A549 (cell line): ENCODE measurements at regions not wholly inside any gene's neighbourhood (a gene's known extent, or its start where the extent isn't known, plus 50 kb on each side); places are given as distances from the start of the nearest gene placed in this dataset.

Source experiments
- ATAC-seq, 2 experiments: fragments of 200-7000 bp in 1 of 2; fragments of >200 bp in 1 of 2; cut with Nextera tagmentation in 1 of 2; cut with Tn5 transposase in 1 of 2; 3 replicates each; pipeline versions ENCODE4 v1.8.0 to v1.9.1; 2018 to 2020; ENCODE audit warnings: mild to moderate bottlenecking in 1 of 2, moderate library complexity in 1 of 2
- CTCF ChIA-PET: fragments of 300-600 bp; sonication (Branson Sonifier 250); formaldehyde crosslinking; extraction: SDS; loops from one replicate; lab custom pipeline; 2021; ENCODE audit warnings: antibody characterized with exemption, inconsistent platforms; lab: Yijun Ruan, JAX
- POLR2A ChIA-PET: fragments of 350-600 bp; formaldehyde crosslinking; extraction: SDS; loops from one replicate; lab custom pipeline; 2021; ENCODE audit warnings: antibody characterized with exemption, inconsistent platforms; lab: Yijun Ruan, JAX
- DNase-seq, 2 experiments: peaks; one replicate each; pipeline versions ENCODE4 v3.0.0 to v3.0.0-alpha.2; 2011 to 2016; ENCODE audit warnings: low read depth in 1 of 2, low spot score in 1 of 2
- FAIRE-seq: peaks from 2 replicates; lab custom pipeline; 2011; peaks lifted over from hg19 to GRCh38; lab: Jason Lieb, UNC
- H3K27ac ChIP-seq, 2 experiments: fragments of >200 bp; sonication (Bioruptor Twin); formaldehyde crosslinking; 3 replicates each; pipeline ENCODE4 v1.5.1; 2016 to 2017
- H3K4me1 ChIP-seq: fragments of >200 bp; sonication (Bioruptor Twin); formaldehyde crosslinking; 3 replicates; pipeline ENCODE4 v1.6.1; 2016
- H3K4me2 ChIP-seq: fragments of >200 bp; sonication (Bioruptor Twin); formaldehyde crosslinking; 3 replicates; pipeline ENCODE4 v1.6.1; 2016
- H3K4me3 ChIP-seq: fragments of >200 bp; sonication (Bioruptor Twin); formaldehyde crosslinking; 3 replicates; pipeline ENCODE4 v1.5.1; 2016
- H3K9me3 ChIP-seq: fragments of >200 bp; sonication (Bioruptor Twin); formaldehyde crosslinking; 3 replicates; pipeline ENCODE4 v1.6.1; 2016
- ATOH8 ChIP-seq: fragments of 250-450 bp; sonication (Bioruptor Pico); IDR thresholded peaks from 2 replicates; pipeline ENCODE4 v1.5.0; 2020; ENCODE audit warnings: low read depth, mild to moderate bottlenecking, moderate library complexity
- BCL3 ChIP-seq: fragments of >200 bp; sonication (Bioruptor Twin); formaldehyde crosslinking; IDR thresholded peaks from 3 replicates; pipeline ENCODE4 v1.6.1; 2016
- CBX2 ChIP-seq: fragments of 200-600 bp; sonication (generic); IDR thresholded peaks from 2 replicates; pipeline ENCODE4 v1.6.1; 2016; ENCODE audit warnings: low read depth, mild to moderate bottlenecking, borderline replicate concordance
- CEBPB ChIP-seq, 2 experiments: fragments of >200 bp in 1 of 2; sonication (Bioruptor Twin) in 1 of 2; formaldehyde crosslinking in 1 of 2; IDR thresholded peaks; 2 replicates each; pipeline ENCODE4 v1.6.1; 2012 to 2016
- CHD4 ChIP-seq: fragments of 200-600 bp; sonication (generic); IDR thresholded peaks from 2 replicates; pipeline ENCODE4 v1.6.1; 2016; ENCODE audit warnings: antibody characterized with exemption, mild to moderate bottlenecking, borderline replicate concordance
- EP300 ChIP-seq, 2 experiments: fragments of >200 bp; sonication (Bioruptor Twin); formaldehyde crosslinking; IDR thresholded peaks; 2 replicates in 1 of 2; 3 replicates in 1 of 2; pipeline ENCODE4 v1.6.1; 2016 to 2017
- FOSL2 ChIP-seq, 2 experiments: fragments of 450-650 bp in 1 of 2; fragments of >200 bp in 1 of 2; sonication (Bioruptor Twin) in 1 of 2; formaldehyde crosslinking; IDR thresholded peaks; 2 replicates each; pipeline versions ENCODE4 v1.5.0 to v1.6.1; 2016 to 2020; ENCODE audit warnings: mild to moderate bottlenecking in 1 of 2, moderate library complexity in 1 of 2
- HEYL ChIP-seq: fragments of 250-450 bp; sonication (Bioruptor Pico); IDR thresholded peaks from 2 replicates; pipeline ENCODE4 v1.8.0; 2021; ENCODE audit warnings: mild to moderate bottlenecking, moderate library complexity
- HMGXB4 ChIP-seq: fragments of 250-450 bp; sonication (Bioruptor Pico); IDR thresholded peaks from 2 replicates; pipeline ENCODE4 v1.5.0; 2021; ENCODE audit warnings: mild to moderate bottlenecking, moderate library complexity, borderline replicate concordance
- JUN ChIP-seq, 2 experiments: fragments of >200 bp; sonication (Bioruptor Twin); formaldehyde crosslinking; IDR thresholded peaks; 2 replicates in 1 of 2; 3 replicates in 1 of 2; pipeline ENCODE4 v1.6.1; 2016 to 2017
- JUNB ChIP-seq: fragments of >200 bp; sonication (Bioruptor Twin); formaldehyde crosslinking; IDR thresholded peaks from 2 replicates; pipeline ENCODE4 v1.6.1; 2016
- KDM5A ChIP-seq: fragments of 200-600 bp; sonication (generic); IDR thresholded peaks from 2 replicates; pipeline ENCODE4 v1.6.1; 2016; ENCODE audit warnings: antibody characterized with exemption, mild to moderate bottlenecking
- MAZ ChIP-seq: fragments of 150-350 bp; IDR thresholded peaks from 2 replicates; pipeline ENCODE4 v1.6.1; 2014; ENCODE audit warnings: antibody characterized with exemption, low read depth, low read length, borderline replicate concordance
- MYC ChIP-seq: IDR thresholded peaks from 2 replicates; pipeline ENCODE4 v1.6.1; 2012; ENCODE audit warnings: mild to moderate bottlenecking, inconsistent platforms, low read length, improper control_type of control experiment, borderline replicate concordance
- NPAS2 ChIP-seq: fragments of 250-450 bp; sonication (Bioruptor Pico); IDR thresholded peaks from 2 replicates; pipeline ENCODE4 v1.8.0; 2022; ENCODE audit warnings: mild to moderate bottlenecking, moderate library complexity, borderline replicate concordance
- PHF8 ChIP-seq: fragments of 200-600 bp; sonication (generic); IDR thresholded peaks from 2 replicates; pipeline ENCODE4 v1.6.1; 2016; ENCODE audit warnings: low read depth, mild to moderate bottlenecking, antibody characterized with exemption, moderate library complexity, borderline replicate concordance
- POLR2A ChIP-seq: IDR thresholded peaks from 2 replicates; pipeline ENCODE4 v1.6.1; 2012; ENCODE audit warnings: mild to moderate bottlenecking, low read length
- RARB ChIP-seq: fragments of 250-450 bp; sonication (Bioruptor Pico); IDR thresholded peaks from 2 replicates; pipeline ENCODE4 v1.8.0; 2021; ENCODE audit warnings: mild to moderate bottlenecking, moderate library complexity
- RCOR1 ChIP-seq: fragments of 150-350 bp; IDR thresholded peaks from 2 replicates; pipeline ENCODE4 v1.6.1; 2014; ENCODE audit warnings: antibody characterized with exemption, low read length, low read depth
- REST ChIP-seq: fragments of 200-600 bp; sonication (generic); IDR thresholded peaks from 2 replicates; pipeline ENCODE4 v1.6.1; 2016; ENCODE audit warnings: antibody characterized with exemption, mild to moderate bottlenecking, moderate library complexity
- RFX5 ChIP-seq: fragments of 450-650 bp; IDR thresholded peaks from 2 replicates; pipeline ENCODE4 v1.7.1; 2014; ENCODE audit warnings: antibody characterized with exemption, mild to moderate bottlenecking, moderate library complexity
- SREBF2 ChIP-seq: fragments of 450-650 bp; IDR thresholded peaks from 2 replicates; pipeline ENCODE4 v1.6.1; 2014; ENCODE audit warnings: mild to moderate bottlenecking, moderate library complexity
- USF2 ChIP-seq: fragments of 450-650 bp; IDR thresholded peaks from 2 replicates; pipeline ENCODE4 v1.6.1; 2014; ENCODE audit warnings: antibody characterized with exemption
- ZNF302 ChIP-seq: fragments of 250-450 bp; sonication (Bioruptor Pico); IDR thresholded peaks from 2 replicates; pipeline ENCODE4 v1.9.0; 2021; ENCODE audit warnings: inconsistent platforms, mild to moderate bottlenecking, moderate library complexity
- WGBS: methylation state at CpG from one replicate; pipeline ENCODE4 v1.1.6; 2017; ENCODE audit errors: missing lambda C conversion rate; 5-methylcytosine and 5-hydroxymethylcytosine counted together

- 0% methylated on average over 1 of the region's 1 CpG for WGBS
- no peak overlapping the region for H3K27ac ChIP-seq
- H3K4me3 ChIP-seq = no peak overlapping the region
- ChIA-PET CTCF (no interaction called here), POLR2A (no interaction called here)
- FAIRE-seq (no peak), ATAC-seq (no peak), DNase-seq (no peak)
- H3K4me2 ChIP-seq = no peak overlapping the region
- no peaks in the 10 kb centered on the region for H3K4me1 ChIP-seq
- H3K9me3 ChIP-seq = no peaks in the 10 kb centered on the region
- no peak for TF ChIP-seq RCOR1
- TF ChIP-seq, all 56 proteins: peak for 0
These were observed 1324.2 kb downstream of the TECRL start for GRCh38 chr4:63085091-63085490.

- no peak for ATAC-seq
- no peak overlapping the region for H3K4me2 ChIP-seq
- ChIA-PET CTCF (interaction anchor here (0.6 kb wide), 1 partner anchor 345 kb away, joined by 3 read pairs; no protein-coding TSS in a partner anchor), POLR2A (no interaction called here)
- no peak overlapping the region for H3K27ac ChIP-seq
- no peaks in the 10 kb centered on the region for H3K4me1 ChIP-seq
- no peak for DNase-seq
- no peak overlapping the region for H3K4me3 ChIP-seq
- WGBS = 0% methylated on average over 1 of the region's 1 CpG
- no peak for FAIRE-seq
- no peak for TF ChIP-seq ZNF302 (CRISPR knock-in tag)
- TF ChIP-seq MAZ = no peak
- no peak for TF ChIP-seq ATOH8
- no peak for TF ChIP-seq KDM5A
- TF ChIP-seq NPAS2 (CRISPR knock-in tag) = no peak
- no peak for TF ChIP-seq JUN (IDR thresholded peaks at IDR 0.05)
- no peak for TF ChIP-seq RARB
- TF ChIP-seq POLR2A = no peak
- TF ChIP-seq CEBPB (IDR thresholded peaks at IDR 0.05) = no peak
- no peak for TF ChIP-seq SREBF2
- no peak for TF ChIP-seq JUNB
- no peak for TF ChIP-seq FOSL2 (IDR thresholded peaks at IDR 0.05)
- no peak for TF ChIP-seq FOSL2 (CRISPR knock-in tag; IDR thresholded peaks at IDR 0.05)
- TF ChIP-seq CBX2 = no peak
- no peak for TF ChIP-seq HMGXB4 (CRISPR knock-in tag)
- TF ChIP-seq RFX5 = no peak
- no peak for TF ChIP-seq RCOR1
- no peak for TF ChIP-seq PHF8
- no peak for TF ChIP-seq BCL3
- no peak for TF ChIP-seq USF2
- no peaks in the 10 kb centered on the region for H3K9me3 ChIP-seq
These were observed 1328.3 kb downstream of the TECRL start for GRCh38 chr4:63080934-63081333.

- H3K9me3 ChIP-seq = no peaks in the 10 kb centered on the region
- DNase-seq (no peak), ATAC-seq (no peak), FAIRE-seq (no peak)
- CTCF ChIA-PET = no interaction called here
- H3K4me1 ChIP-seq = no peaks in the 10 kb centered on the region
- 12% methylated on average over 4 of the region's 4 CpGs for WGBS
- POLR2A ChIA-PET = no interaction called here
- no peak overlapping the region for H3K4me3 ChIP-seq
- no peak overlapping the region for H3K27ac ChIP-seq
- H3K4me2 ChIP-seq = no peak overlapping the region
- TF ChIP-seq MYC = no peak
- TF ChIP-seq JUNB = no peak
- no peak for TF ChIP-seq EP300 (IDR thresholded peaks at IDR 0.05)
- TF ChIP-seq HEYL (CRISPR knock-in tag) = no peak
- TF ChIP-seq BCL3 = no peak
- no peak for TF ChIP-seq PHF8
- TF ChIP-seq CHD4 = no peak
- no peak for TF ChIP-seq RCOR1
- TF ChIP-seq RFX5 = no peak
- no peak for TF ChIP-seq JUN (IDR thresholded peaks at IDR 0.05)
- no peak for TF ChIP-seq REST
- no peak for TF ChIP-seq NPAS2 (CRISPR knock-in tag)
- TF ChIP-seq ZNF302 (CRISPR knock-in tag) = no peak
These were observed 1345.5 kb downstream of the TECRL start for GRCh38 chr4:63063760-63064159.
